ENCODE measurements at regions not wholly inside any gene's neighbourhood (a gene's known extent, or its start where the extent isn't known, plus 50 kb on each side); places are given as distances from the start of the nearest gene placed in this dataset.

DNA sequence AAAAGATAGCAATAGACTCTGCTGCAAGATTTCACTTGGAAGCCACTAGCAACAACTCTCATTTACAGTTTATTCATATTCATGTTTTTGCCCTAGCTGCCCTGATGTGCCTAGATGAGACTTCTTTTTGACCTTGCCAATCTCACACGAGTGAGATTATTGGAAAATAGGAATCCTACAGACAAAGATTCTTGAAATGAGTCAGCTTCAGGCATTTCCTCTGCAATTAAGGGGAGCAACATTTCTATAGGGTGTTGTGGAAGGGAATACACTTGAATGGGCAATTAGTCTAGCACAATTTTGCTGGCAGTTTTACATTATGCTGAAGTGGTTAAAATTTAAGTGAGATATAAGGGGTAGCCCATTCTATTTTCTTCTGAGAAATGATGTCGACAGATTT, 217.0 kb upstream of the FAT4 start:
- no peaks in the 10 kb centered on the region for H3K27me3 ChIP-seq (replicated peaks in 1 of 4; ENCODE audit: control insufficient read depth in 3 of 4, extremely low read depth in 1 of 4, insufficient read depth in 3 of 4, low read length in 3 of 4)
- no peak overlapping the region for H2BK5ac ChIP-seq (ENCODE audit: low read depth, low read length)
- H3K79me1 ChIP-seq (ENCODE audit: low read depth, low read length), result no peaks in the 10 kb centered on the region
- H3K23ac ChIP-seq (ENCODE audit: insufficient read length), result no peak overlapping the region
- no peaks in the 10 kb centered on the region for H3K4me1 ChIP-seq (replicated peaks in 1 of 4; ENCODE audit: control insufficient read depth in 3 of 4, insufficient read depth in 4 of 4, low read length in 3 of 4)
- no peaks in the 10 kb centered on the region for H4K20me1 ChIP-seq (replicated peaks in 1 of 2; ENCODE audit: control insufficient read depth in 1 of 2, insufficient read depth in 2 of 2, low read length in 2 of 2)
- no peak overlapping the region for H4K8ac ChIP-seq (ENCODE audit: extremely low read depth, insufficient read depth, low read length)
- no peak overlapping the region for H2AFZ ChIP-seq (ENCODE audit: low read length)
- H2BK20ac ChIP-seq (ENCODE audit: low read length), result no peak overlapping the region
- no peak overlapping the region for H3K4me2 ChIP-seq (ENCODE audit: insufficient read depth in 1 of 2, low read depth in 2 of 2, low read length in 2 of 2)
- no peak overlapping the region for H2BK15ac ChIP-seq (ENCODE audit: low read length)
- no peak overlapping the region for H3K9ac ChIP-seq (replicated peaks in 1 of 4; ENCODE audit: extremely low read depth in 1 of 4, low read depth in 3 of 4, low read length in 3 of 4)
- no peak overlapping the region for H2BK120ac ChIP-seq (replicated peaks; ENCODE audit: low read depth, low read length)
- no peaks in the 10 kb centered on the region for H3K9me3 ChIP-seq (ENCODE audit: insufficient read depth in 2 of 2, low read depth in 1 of 2, low read length in 1 of 2)
- no peak for TF ChIP-seq POLR2A (IDR thresholded peaks at IDR 0.05; ENCODE audit: control extremely low read depth in 1 of 2, low read depth in 2 of 2, low read length in 2 of 2)
- no peaks in the 10 kb centered on the region for H3K36me3 ChIP-seq (ENCODE audit: control insufficient read depth in 2 of 4, insufficient read depth in 4 of 4, low read length in 3 of 4)
- H2BK12ac ChIP-seq (ENCODE audit: low read depth, low read length), result no peak overlapping the region
- H4K5ac ChIP-seq (ENCODE audit: insufficient read length, low read depth, low read length), result no peak overlapping the region
- ChIA-PET CTCF (ENCODE audit: partially characterized antibody) (no interaction called here), POLR2A (ENCODE audit: partially characterized antibody) (no interaction called here)
- no peak overlapping the region for H4K91ac ChIP-seq (replicated peaks; ENCODE audit: insufficient read length, low read length)
- H3K4me3 ChIP-seq (ENCODE audit: extremely low read depth in 1 of 4, insufficient read depth in 2 of 4, low read depth in 3 of 4, low read length in 4 of 4), result no peak overlapping the region
- 67% methylated on average over 2 of the region's 2 CpGs; no CpG with 5 or more reads in 1 of the 2 experiments for WGBS, 2 experiments (ENCODE audit: extremely low coverage in 1 of 2, insufficient coverage in 1 of 2, insufficient read length in 1 of 2, insufficient replicate concordance in 2 of 2, low coverage in 1 of 2, low lambda C conversion rate in 2 of 2, missing lambda C conversion rate in 1 of 2)
- H3K4ac ChIP-seq (replicated peaks; ENCODE audit: insufficient read length, low read depth, low read length), result no peak overlapping the region
- no peaks in the 10 kb centered on the region for H3K79me2 ChIP-seq (ENCODE audit: control insufficient read depth in 1 of 2, insufficient read depth in 2 of 2, low read length in 2 of 2)
- DNase-seq (ENCODE audit: low read depth in 1 of 2, low spot score in 2 of 2), result no peak
- H3K14ac ChIP-seq (ENCODE audit: insufficient read length), result no peak overlapping the region
- H2AK5ac ChIP-seq (ENCODE audit: low read depth, low read length), result no peak overlapping the region
- no peak overlapping the region for H3K27ac ChIP-seq (ENCODE audit: low read depth, low read length)
- no peaks in the 10 kb centered on the region for H3K23me2 ChIP-seq (ENCODE audit: low read depth, low read length)
- FAIRE-seq, result no peak
- no peak overlapping the region for H3K18ac ChIP-seq (ENCODE audit: extremely low read depth, low read length)
- H3K56ac ChIP-seq (replicated peaks; ENCODE audit: insufficient read length, low read depth, low read length), result no peak overlapping the region

All from H1 (cell line).